Heart left ventricle (tissue), 16 donors: ENCODE measurements at regions not wholly inside any gene's neighbourhood (a gene's known extent, or its start where the extent isn't known, plus 50 kb on each side); places are given as distances from the start of the nearest gene placed in this dataset.
"Not testable (repeated sequence)": the region's sequence is repeated elsewhere in the genome, so short reads cannot be mapped to it uniquely, and the experiment has no call there.

Experiments
- ATAC-seq, 4 donors: fragments of 200-7000 bp; cut with Tn5 transposase; one replicate each; pipeline ENCODE4 v1.9.1; 2020 to 2022; ENCODE audit warnings: moderate library complexity in 4 of 4, mild to moderate bottlenecking in 3 of 4, moderate number of reproducible peaks in 1 of 4
- DNase-seq, 5 donors: peaks; one replicate each; pipeline ENCODE4 v3.0.0-alpha.2; 2020
- H3K27ac ChIP-seq, 12 donors: fragments of 200-600 bp; sonication (generic) in 4 of 12; one replicate each; pipeline versions ENCODE4 v1.5.0 to v1.8.0; 2016 to 2022; ENCODE audit warnings: mild to moderate bottlenecking in 2 of 12
- H3K27me3 ChIP-seq, 9 donors: fragments of 200-600 bp; sonication (generic) in 2 of 9; one replicate each; pipeline versions ENCODE4 v1.5.1 to v1.8.0; 2016 to 2022; ENCODE audit warnings: mild to moderate bottlenecking in 3 of 9
- H3K36me3 ChIP-seq, 9 donors: fragments of 200-600 bp; sonication (generic) in 2 of 9; one replicate each; pipeline versions ENCODE4 v1.5.0 to v1.8.0; 2018 to 2022; ENCODE audit warnings: mild to moderate bottlenecking in 2 of 9
- H3K4me1 ChIP-seq, 12 donors: fragments of 200-600 bp; sonication (generic) in 4 of 12; one replicate each; pipeline versions ENCODE4 v1.5.0 to v1.8.0; 2016 to 2022; ENCODE audit warnings: mild to moderate bottlenecking in 3 of 12
- H3K4me3 ChIP-seq, 12 donors: fragments of 200-600 bp; sonication (generic) in 4 of 12; one replicate each; pipeline versions ENCODE4 v1.5.0 to v1.8.0; 2017 to 2022; ENCODE audit warnings: mild to moderate bottlenecking in 9 of 12, moderate library complexity in 4 of 12
- H3K9me3 ChIP-seq, 12 donors: fragments of 200-600 bp; sonication (generic) in 4 of 12; one replicate each; pipeline versions ENCODE4 v1.5.0 to v1.8.0; 2016 to 2022; ENCODE audit warnings: mild to moderate bottlenecking in 1 of 12
- CTCF ChIP-seq, 12 donors: fragments of 200-600 bp; sonication (generic) in 4 of 12; IDR thresholded peaks; one replicate each; pipeline versions ENCODE4 v1.5.0 to v1.8.0; 2018 to 2022; ENCODE audit warnings: antibody characterized with exemption in 12 of 12, mild to moderate bottlenecking in 5 of 12
- POLR2A ChIP-seq, 2 donors: fragments of 450-650 bp; IDR thresholded peaks; one replicate each; pipeline ENCODE4 v1.6.1; 2017; ENCODE audit warnings: antibody characterized with exemption in 2 of 2, mild to moderate bottlenecking in 2 of 2, moderate library complexity in 2 of 2
- WGBS, 4 donors: extraction: QIAGEN DNeasy Blood & Tissue Kit in 2 of 4; methylation state at CpG; one replicate each; pipeline versions ENCODE4 v1.1.5 to v1.1.7; 2013 to 2018; 5-methylcytosine and 5-hydroxymethylcytosine counted together
- intact Hi-C, 10 donors: fragments of 100-400 bp; cut with DNase I; formaldehyde crosslinking; loops; one replicate each; pipeline versions ENCODE4 v1.11.1 to v1.14.2; 2022
- donor health status: ischemic (EF 13 %, LVEDD 7.1; RV severe dilation, severe dysfunction).
- donor health status: healthy with polysubstance abuse.
- donor health status: DM: no; HTN: yes; CAD: no.
- donor health status: DM: no; HTN: no; CAD: no.
- donor health status: ischemic (EF 25% LVEDD 6.9; RV normal size, moderate dysfunction).
- donor health status: ischemic (EF 25% LVEDD 5.7; RV mildly dilated, moderate dysfunction).
- donor health status: healthy.
- donor health status: DM: yes; HTN: yes; CAD: no.
- donor health status: ischemic (EF 35%, LVEDD 5.7; RV mildly dilated, moderate dysfunction).
- donor health status: nonischemic (EF 11% LVEDD 7.7; RV severe dilation, severe dysfunction).
- donor health status: DM: yes; HTN: yes; CAD: no.
- donor health status: PGD.
- donor health status: ischemic (EF 29% LVEDD 5.4; RV normal size, mild dysfunction).
- donor health status: nonischemic (EF 23%, LVEDD 6.1; RV moderate dilation, normal function).

- Histone ChIP-seq H3K27ac (no peak overlapping the region), H3K4me1 (peaks cover 0 to 14% (median 8%) of the 10 kb centered on the region in 12 donors), H3K4me3 (no peak overlapping the region), H3K27me3 (no peaks in the 10 kb centered on the region), H3K9me3 (no peaks in the 10 kb centered on the region), H3K36me3 (no peaks in the 10 kb centered on the region)
- DNase-seq (no peak), ATAC-seq (peak in 3 of 4 donors; percentile 31 to 34 (median 34))
- WGBS, 4 donors, result 26 to 30% (median 27%) methylated on average over 7 of the region's 7 CpGs
- TF ChIP-seq CTCF (IDR thresholded peaks at IDR 0.05), result no peak
- intact Hi-C loops, result no loop called here
Observed at GRCh38 chr2:16055848-16056580, 115.7 kb downstream of the MYCN start.

- 87 to 95% (median 95%) methylated on average over 7 of the region's 7 CpGs for WGBS, 4 donors
- TF ChIP-seq CTCF (IDR thresholded peaks at IDR 0.05) (no peak), POLR2A (IDR thresholded peaks at IDR 0.05) (no peak)
- intact Hi-C loops, result loop anchor here in 1 of 10 donors (5.0 kb wide), 1 partner anchor 111 kb away; the partner anchor contains the start of gene MYCN
- DNase-seq (no peak), ATAC-seq (no peak)
- no peak overlapping the region for H3K4me3 ChIP-seq
- H3K36me3 ChIP-seq, result no peaks in the 10 kb centered on the region
- H3K9me3 ChIP-seq, result no peaks in the 10 kb centered on the region
- no peak overlapping the region for H3K27ac ChIP-seq
- H3K27me3 ChIP-seq, result peaks cover 0 to 2% (median 0%) of the 10 kb centered on the region in 9 donors
- H3K4me1 ChIP-seq, result peaks cover 0 to 14% (median 8%) of the 10 kb centered on the region in 12 donors
Observed at GRCh38 chr2:16053437-16054257, 113.3 kb downstream of the MYCN start.

GRCh38 chr2:16052571-16053052, 112.3 kb downstream of the MYCN start:
- not testable (repeated sequence) for DNase-seq, ATAC-seq, H3K27me3 ChIP-seq, H3K4me3 ChIP-seq, H3K9me3 ChIP-seq, H3K27ac ChIP-seq, H3K36me3 ChIP-seq
- WGBS, 4 donors, result 90% methylated on average over 6 of the region's 6 CpGs
- H3K4me1 ChIP-seq, result peaks cover 0 to 14% (median 8%) of the 10 kb centered on the region in 12 donors
- intact Hi-C loops, result loop anchor here in 1 of 10 donors (5.0 kb wide), 1 partner anchor 110 kb away; the partner anchor contains the start of gene MYCN

GRCh38 chr2:16051841-16052564, 111.7 kb downstream of the MYCN start:
- intact Hi-C loops, result loop anchor here in 1 of 10 donors (5.0 kb wide), 1 partner anchor 110 kb away; the partner anchor contains the start of gene MYCN
- Histone ChIP-seq H3K4me3 (no peak overlapping the region), H3K4me1 (peaks cover 0 to 14% (median 8%) of the 10 kb centered on the region in 12 donors), H3K27me3 (peaks cover 0 to 4% (median 0%) of the 10 kb centered on the region in 9 donors), H3K27ac (no peak overlapping the region), H3K36me3 (no peaks in the 10 kb centered on the region), H3K9me3 (no peaks in the 10 kb centered on the region)
- TF ChIP-seq CTCF (IDR thresholded peaks at IDR 0.05) (no peak), POLR2A (IDR thresholded peaks at IDR 0.05) (no peak)
- ATAC-seq, result no peak
- WGBS, 4 donors, result 91 to 96% (median 95%) methylated on average over 6 of the region's 6 CpGs
- no peak for DNase-seq
